GM18951 (cell line): ENCODE measurements at regions not wholly inside any gene's neighbourhood (a gene's known extent, or its start where the extent isn't known, plus 50 kb on each side); places are given as distances from the start of the nearest gene placed in this dataset.

Experiments
- POLR2A ChIP-seq: IDR thresholded peaks from 4 replicates; pipeline ENCODE4 v1.6.1; 2011; ENCODE audit warnings: mild to moderate bottlenecking; ENCODE audit not compliant: insufficient read length, insufficient read depth; ENCODE audit errors: extremely low read depth
- in situ Hi-C: fragments of 300-500 bp; cut with MboI; formaldehyde crosslinking; loops from one replicate; pipeline ENCODE4 v1.12.0; 2022; ENCODE audit warnings: low sequenced_read_pairs, mixed read lengths, inconsistent platforms; ENCODE audit not compliant: unreplicated experiment

DNA sequence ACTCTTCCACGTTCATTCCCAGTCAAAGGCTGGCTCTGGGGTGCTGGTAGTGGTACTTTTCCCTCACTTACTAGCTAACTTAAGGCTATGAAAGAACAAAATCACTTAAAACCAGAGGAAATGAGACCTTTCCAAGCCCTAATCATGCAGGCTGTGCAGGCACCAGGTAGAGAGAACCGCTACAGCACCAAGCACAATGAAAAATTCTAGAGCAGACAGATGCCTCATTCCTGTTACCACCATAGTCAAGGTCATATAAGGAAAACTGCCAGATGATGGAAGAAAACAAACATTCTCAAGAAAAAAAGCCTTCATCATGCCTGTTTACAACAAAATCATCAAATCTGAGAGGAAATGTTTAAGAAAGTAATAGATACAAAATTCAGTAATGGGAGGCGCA lies 374.4 kb upstream of the PDE4D start:
- in situ Hi-C loops, result no loop called here
- TF ChIP-seq POLR2A, result no peak

DNA sequence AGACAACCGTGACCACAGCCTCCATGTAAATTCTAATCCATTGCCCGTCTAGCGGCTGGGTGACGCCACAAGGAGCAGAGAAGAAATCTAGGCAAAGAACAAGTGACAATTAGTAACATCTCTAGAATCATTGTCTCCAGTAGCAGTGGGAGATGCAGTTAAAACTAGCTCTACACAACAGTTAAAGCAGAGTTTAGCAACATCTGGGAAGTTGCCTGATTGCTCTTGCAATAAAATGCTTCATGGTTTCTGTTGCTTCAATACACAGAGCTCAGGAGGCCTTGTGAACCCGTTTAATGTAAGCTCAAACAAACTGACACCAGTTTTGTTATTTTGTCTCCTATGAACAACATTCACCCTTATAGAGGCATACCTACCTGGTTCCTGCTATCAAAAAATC lies 369.8 kb upstream of the PDE4D start:
- TF ChIP-seq POLR2A, result no peak
- in situ Hi-C loops, result no loop called here

DNA sequence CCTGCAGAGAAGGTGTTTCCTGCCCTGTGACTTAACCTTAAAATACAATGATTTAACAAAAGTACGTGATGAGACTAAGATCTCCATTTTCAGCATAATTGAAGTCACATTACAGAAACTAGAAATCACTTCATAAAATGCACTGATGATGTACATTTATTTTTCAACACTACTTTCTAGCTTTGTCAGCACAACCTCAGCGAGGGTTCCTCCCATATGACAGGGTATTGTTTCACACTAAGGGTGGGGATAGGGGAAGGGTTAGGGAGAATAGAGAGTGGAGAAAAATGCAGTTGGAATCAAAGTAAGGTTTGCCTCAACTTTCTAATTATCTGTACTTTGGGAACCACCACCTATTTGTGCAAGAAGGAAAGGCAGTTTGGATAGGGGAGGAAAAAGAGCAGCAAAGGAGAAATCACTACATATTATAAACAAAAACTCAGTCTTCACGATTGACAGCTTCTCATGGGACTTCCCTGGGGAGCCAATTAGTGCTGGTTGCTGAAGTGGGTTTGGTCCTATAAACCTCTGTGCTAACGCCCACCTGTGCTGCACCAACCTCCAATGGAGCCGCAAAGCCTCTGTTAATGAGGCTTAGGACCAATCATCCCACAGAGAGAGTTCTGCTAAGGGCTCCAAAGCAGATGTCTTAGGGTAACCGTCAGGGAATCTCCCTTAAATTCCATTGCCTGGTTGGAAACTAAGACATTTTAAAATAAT lies 369.2 kb upstream of the PDE4D start:
- TF ChIP-seq POLR2A, result no peak
- in situ Hi-C loops, result no loop called here

DNA sequence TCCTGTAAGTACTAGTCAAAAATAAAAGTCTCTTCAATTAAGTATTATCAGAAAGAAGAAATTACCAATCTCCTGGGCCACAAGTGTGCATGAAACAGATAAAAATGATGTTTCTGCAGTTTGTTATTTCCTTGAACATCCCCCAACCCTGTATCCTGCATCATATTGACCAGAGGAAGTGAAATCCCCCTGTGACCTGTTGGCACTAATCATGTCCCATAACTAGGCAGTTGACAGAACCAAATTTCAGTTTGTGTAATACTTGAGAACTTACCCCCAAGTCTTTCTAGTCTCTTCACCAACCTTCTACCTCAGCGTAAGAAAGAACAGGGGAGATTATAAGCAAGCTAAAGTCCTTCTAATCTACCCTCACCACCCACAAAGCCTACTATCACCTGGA lies 368.2 kb upstream of the PDE4D start:
- in situ Hi-C loops, result no loop called here
- TF ChIP-seq POLR2A, result no peak

DNA sequence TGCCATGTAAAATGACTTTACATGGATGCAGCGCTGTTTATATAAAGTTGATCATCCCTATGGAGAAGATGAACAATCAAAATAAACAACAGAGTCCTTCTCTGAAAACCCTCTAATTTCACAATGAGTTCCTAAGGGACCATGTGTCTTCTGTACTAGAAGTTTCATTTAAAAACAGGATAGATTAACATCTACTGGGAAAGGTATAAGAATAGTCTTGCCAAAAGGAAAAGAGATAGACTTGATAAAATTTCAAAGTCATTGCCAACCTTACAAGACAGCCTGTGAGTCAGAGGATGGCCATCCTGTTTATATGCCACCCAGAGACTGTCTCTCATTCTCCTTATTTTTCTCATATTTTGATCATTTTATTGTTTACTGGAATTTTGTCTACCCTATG lies 367.1 kb upstream of the PDE4D start:
- TF ChIP-seq POLR2A, result no peak
- in situ Hi-C loops, result no loop called here

DNA sequence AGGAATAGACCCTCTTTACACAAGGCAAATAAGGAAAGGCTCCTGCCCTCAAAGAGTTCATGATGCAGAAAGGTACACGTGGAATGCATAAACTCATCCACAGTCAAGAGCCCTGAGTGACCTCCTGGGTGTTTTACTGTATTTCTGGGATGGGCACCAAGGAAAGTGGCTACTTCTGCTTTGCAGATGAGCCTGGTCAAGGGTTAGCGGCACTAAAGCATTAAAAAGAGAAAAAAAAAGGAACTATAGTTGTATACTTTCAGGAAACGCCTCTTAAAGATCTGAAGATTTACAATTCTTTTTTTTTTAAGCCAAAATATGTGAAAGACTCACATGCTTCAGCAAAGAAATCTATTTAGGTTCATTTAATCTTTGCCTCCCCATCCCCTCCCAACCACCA lies 366.2 kb upstream of the PDE4D start:
- no peak for TF ChIP-seq POLR2A

DNA sequence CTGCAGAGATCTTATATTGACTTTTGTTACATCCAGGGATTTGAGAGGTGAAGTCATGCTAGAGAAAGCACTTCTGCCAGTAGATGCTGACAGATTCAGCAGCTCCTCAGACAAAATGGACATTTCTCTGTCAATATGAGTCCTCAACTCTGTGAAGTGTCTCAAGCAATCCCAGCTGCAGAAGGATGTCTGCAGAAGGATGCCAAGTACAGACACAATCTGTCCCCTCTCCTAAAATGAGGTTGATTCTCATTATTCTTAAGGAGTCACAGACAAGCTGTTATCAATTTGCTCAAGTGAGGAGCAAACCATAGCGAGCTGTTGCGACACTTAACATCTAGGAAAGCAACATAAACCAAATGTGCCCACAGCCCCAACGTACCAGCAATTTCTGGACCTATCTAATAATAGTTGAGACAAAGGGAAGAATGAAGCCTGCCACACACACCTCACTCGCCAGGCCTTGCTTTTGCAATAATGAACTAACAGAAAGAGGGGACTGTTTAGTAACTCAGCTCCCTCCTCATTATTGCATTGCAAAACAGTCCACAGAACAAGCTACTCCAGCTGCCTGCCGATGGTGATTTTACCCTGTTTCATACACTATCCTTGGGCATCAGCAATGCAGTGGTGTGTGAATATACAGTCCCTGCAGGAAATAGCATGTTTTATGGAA lies 364.2 kb upstream of the PDE4D start:
- no peak for TF ChIP-seq POLR2A
- in situ Hi-C loops, result no loop called here

More for the DNA sequence above, 366.2 kb upstream of the PDE4D start:
- in situ Hi-C loops, result no loop called here

DNA sequence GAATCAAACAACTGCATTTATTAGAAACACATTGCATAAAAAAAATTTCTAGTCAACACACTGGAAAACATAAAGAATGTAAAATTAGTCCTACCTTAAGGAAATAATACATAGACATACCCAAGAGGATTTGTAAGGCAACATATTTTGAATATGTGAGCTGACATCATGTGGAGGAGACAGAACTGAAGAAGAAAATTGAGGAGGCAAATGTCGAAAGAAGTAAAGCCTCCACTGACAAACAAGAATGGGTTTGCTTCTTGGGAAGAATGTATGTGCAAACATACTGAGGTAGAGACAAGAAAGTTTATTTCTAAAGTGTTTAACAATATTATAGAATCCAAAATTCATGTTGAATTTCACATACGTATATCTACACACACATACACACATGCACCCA lies 363.0 kb upstream of the PDE4D start:
- no peak for TF ChIP-seq POLR2A
- in situ Hi-C loops, result no loop called here

DNA sequence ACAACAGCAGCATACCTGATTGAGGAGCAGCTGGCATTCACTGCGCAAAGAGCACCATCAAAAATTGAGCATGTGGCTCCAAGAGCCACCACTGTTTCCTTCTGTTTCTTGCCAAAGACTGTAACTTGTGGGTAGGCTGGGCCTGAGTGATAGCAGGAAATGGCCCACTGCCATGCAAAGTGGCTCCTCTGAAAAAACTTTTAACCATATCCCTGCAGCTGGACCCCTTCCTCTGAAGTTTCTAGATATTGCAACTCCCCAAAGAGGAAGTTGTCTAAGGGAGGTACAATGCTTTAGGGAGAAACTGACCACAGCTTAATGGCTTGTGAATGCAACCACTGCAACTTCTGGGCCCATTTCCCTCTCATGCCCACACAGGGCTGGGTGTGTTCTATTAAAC lies 355.4 kb upstream of the PDE4D start:
- no peak for TF ChIP-seq POLR2A
- in situ Hi-C loops, result no loop called here

DNA sequence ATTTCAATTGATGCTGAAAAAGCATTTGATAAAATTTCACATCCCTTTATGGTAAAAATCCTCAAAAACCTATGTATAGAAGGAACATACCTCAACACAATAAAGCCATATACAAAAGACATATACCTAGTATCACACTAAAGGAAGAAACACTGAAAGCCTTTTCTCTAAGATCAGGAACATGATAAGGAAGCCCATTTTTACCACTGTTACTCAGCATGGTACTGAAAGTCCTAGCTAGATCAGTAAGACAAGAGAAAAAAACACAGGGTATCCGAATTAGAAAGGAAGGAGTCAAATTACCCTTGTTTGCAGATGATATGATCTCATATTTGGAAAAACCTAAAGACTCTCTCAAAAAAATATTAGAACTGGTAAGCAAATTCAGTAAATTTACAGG lies 350.2 kb upstream of the PDE4D start:
- no peak for TF ChIP-seq POLR2A
- in situ Hi-C loops, result no loop called here

DNA sequence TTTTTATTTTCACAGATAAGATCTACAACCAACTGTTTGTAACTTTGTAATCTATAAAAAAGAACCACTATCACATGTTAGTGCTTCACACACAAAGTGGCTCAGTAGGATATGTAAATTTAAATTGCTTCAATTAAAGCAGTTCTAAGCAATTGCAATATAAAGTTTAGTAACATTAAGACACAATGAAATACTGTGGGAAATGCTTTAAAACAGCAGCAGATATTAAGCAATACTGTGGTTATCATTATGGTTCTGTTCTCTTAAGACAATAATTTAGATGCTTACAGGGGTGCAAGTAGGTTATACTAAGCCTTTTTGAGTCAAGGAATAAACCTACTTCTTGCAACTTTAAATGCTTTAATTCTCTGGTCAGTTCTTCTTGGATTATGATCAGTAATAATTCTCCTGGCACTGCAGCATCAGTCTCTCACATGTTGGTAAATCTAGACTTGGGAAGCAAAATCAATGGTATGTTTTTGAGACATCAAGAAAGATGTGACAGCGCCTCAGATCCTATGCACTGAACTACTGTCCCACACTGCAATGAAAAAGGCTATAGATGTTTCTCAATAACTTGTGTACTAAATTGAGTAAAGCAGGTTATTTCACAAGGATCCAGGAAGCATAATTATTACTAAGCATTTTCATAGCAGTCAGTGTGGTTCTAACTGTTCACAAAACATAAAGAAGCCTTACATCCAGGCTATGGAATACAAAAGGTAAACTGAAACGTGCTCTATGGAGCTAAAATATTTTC lies 338.7 kb upstream of the PDE4D start:
- in situ Hi-C loops, result no loop called here
- no peak for TF ChIP-seq POLR2A

DNA sequence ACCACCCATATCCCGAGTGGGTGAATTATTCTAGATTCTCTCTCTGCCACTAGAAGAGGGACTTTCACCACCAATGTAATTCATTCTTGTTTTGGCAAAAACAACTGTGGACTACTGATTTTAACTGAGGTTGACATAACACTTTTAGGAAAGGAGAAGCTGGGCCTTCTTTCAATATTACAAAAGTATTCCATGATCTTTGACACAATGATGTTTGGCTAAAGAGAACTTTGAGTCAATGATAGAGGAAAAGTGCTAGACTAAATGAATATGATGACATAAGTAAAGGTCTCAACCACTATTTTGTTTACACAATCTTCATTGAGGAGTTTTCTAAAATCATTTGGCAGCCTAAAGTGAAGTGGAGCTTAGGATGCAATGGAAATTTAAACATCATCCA lies 336.9 kb upstream of the PDE4D start:
- TF ChIP-seq POLR2A, result no peak
- in situ Hi-C loops, result no loop called here

DNA sequence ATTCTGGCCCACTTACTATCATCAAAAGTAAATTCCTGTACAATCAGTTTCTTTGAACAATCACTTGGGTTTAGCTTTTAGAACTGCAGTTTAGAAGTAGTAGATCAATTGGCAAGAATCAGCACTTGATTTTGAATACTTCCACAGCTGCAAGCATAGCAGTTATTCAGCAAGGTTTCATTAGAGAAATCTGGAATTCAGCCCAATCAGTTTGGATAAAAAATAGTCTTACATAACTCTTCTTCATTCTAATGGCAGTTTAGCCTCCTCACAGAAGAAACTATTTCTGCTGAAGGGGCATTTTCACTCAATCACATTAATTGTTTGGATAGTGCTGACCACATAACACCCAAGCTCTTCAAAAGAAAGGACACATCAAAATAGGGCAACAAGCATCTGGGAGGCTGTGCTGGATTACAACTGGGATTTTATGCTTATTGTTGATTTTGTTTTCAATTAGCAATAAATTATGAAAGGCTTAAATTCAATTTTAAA lies 336.2 kb upstream of the PDE4D start:
- no peak for TF ChIP-seq POLR2A
- in situ Hi-C loops, result no loop called here
